Vagina (tissue), 2 donors: ENCODE measurements at regions not wholly inside any gene's neighbourhood (a gene's known extent, or its start where the extent isn't known, plus 50 kb on each side); places are given as distances from the start of the nearest gene placed in this dataset.

Experiments used
- POLR2A ChIP-seq, 2 donors: fragments of 450-650 bp; IDR thresholded peaks; one replicate each; pipeline ENCODE4 v1.6.1; 2017; ENCODE audit warnings: antibody characterized with exemption in 2 of 2, mild to moderate bottlenecking in 2 of 2, moderate library complexity in 2 of 2
- POLR2AphosphoS5 ChIP-seq, 2 donors: sonication (generic); formaldehyde crosslinking; IDR thresholded peaks; one replicate each; pipeline ENCODE4 v1.9.0; 2017; ENCODE audit warnings: antibody characterized with exemption in 2 of 2, mild to moderate bottlenecking in 2 of 2, low read depth in 1 of 2; ENCODE audit not compliant: insufficient read depth in 1 of 2
- TF ChIP-seq, protein P1 (sequence below), 3 experiments: fragments of 450-650 bp in 2 of 3; fragments of 200-600 bp in 1 of 3; sonication (generic) in 1 of 3; IDR thresholded peaks; one replicate each; pipeline ENCODE4 v1.5.1; 2017 to 2019; ENCODE audit warnings: antibody characterized with exemption in 3 of 3, mild to moderate bottlenecking in 2 of 3, moderate library complexity in 2 of 3

DNA sequence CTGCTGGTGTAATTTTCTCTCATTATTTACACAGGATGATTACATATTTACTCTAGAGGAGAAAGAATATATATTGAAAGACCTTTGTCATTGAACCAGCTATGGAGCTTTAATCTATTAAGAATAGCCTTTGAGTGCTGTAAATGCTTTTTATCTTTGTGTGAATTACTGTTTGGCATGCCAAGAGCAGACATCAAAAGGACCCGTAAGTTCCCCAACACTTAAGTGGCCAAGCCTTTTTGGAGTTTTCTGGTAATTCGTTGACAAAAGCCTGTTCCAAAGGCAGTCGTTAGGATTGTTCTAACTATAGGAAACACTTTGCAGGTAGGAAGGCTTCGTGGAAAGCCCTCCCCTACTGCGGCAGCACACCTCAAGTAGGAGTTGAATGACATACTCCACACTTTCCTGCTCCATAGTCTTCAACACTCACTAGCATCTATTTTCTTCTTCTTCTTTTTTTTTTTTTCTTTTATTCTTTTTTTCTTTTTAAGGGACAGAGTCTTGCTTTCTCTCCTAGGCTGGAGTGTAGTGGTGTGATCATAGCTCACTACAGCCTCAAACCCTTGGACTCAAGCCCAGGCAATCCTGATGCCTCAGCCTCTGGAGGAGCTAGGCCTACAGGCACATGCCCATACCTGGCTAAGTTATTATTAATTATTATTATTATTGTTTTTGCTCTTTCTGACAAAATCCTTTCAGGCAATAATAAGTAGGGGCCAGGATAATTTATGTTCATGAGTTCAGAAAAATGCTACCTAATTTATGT lies 98.6 kb downstream of the SUCNR1 start:
- TF ChIP-seq, protein P1, sequence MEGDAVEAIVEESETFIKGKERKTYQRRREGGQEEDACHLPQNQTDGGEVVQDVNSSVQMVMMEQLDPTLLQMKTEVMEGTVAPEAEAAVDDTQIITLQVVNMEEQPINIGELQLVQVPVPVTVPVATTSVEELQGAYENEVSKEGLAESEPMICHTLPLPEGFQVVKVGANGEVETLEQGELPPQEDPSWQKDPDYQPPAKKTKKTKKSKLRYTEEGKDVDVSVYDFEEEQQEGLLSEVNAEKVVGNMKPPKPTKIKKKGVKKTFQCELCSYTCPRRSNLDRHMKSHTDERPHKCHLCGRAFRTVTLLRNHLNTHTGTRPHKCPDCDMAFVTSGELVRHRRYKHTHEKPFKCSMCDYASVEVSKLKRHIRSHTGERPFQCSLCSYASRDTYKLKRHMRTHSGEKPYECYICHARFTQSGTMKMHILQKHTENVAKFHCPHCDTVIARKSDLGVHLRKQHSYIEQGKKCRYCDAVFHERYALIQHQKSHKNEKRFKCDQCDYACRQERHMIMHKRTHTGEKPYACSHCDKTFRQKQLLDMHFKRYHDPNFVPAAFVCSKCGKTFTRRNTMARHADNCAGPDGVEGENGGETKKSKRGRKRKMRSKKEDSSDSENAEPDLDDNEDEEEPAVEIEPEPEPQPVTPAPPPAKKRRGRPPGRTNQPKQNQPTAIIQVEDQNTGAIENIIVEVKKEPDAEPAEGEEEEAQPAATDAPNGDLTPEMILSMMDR (IDR thresholded peaks at IDR 0.05): no peak
- no peak for TF ChIP-seq POLR2AphosphoS5 (IDR thresholded peaks at IDR 0.05; ENCODE audit: insufficient read depth in 1 of 2, low read depth in 1 of 2)
- TF ChIP-seq POLR2A (IDR thresholded peaks at IDR 0.05): no peak
